Thymus (tissue), 11 donors: ENCODE measurements at regions not wholly inside any gene's neighbourhood (a gene's known extent, or its start where the extent isn't known, plus 50 kb on each side); places are given as distances from the start of the nearest gene placed in this dataset.
A peak's percentile ranks its signal among the peaks of the same experiment; 100 is the strongest.
"Not testable (repeated sequence)": the region's sequence is repeated elsewhere in the genome, so short reads cannot be mapped to it uniquely, and the experiment has no call there.

Source experiments
- DNase-seq, 9 donors: peaks; one replicate each; pipeline ENCODE4 v3.0.0-alpha.2; 2013; ENCODE audit warnings: low spot score in 9 of 9, low read depth in 6 of 9, missing footprints in 1 of 9
- H3K27ac ChIP-seq, 2 donors: one replicate each; pipeline ENCODE4 v1.5.1; 2013; ENCODE audit warnings: control low read depth in 1 of 2, low read depth in 1 of 2, low read length in 1 of 2, mild to moderate bottlenecking in 1 of 2, moderate library complexity in 1 of 2
- H3K27me3 ChIP-seq, 2 donors: one replicate each; pipeline ENCODE4 v1.5.1; 2013; ENCODE audit warnings: low read length in 1 of 2; ENCODE audit not compliant: control insufficient read depth in 2 of 2, insufficient read depth in 1 of 2
- H3K36me3 ChIP-seq, 2 donors: one replicate each; pipeline ENCODE4 v1.5.1; 2013; ENCODE audit warnings: low read length in 1 of 2, mild to moderate bottlenecking in 1 of 2, moderate library complexity in 1 of 2; ENCODE audit not compliant: control insufficient read depth in 2 of 2, insufficient read depth in 2 of 2
- H3K4me1 ChIP-seq, 2 donors: one replicate each; pipeline ENCODE4 v1.5.1; 2013; ENCODE audit warnings: low read length in 2 of 2; ENCODE audit not compliant: control insufficient read depth in 2 of 2, insufficient read depth in 2 of 2
- H3K4me3 ChIP-seq, 2 donors: one replicate each; pipeline ENCODE4 v1.5.1; 2013; ENCODE audit warnings: low read length in 2 of 2, control low read depth in 1 of 2, mild to moderate bottlenecking in 1 of 2
- H3K9me3 ChIP-seq, 2 donors: one replicate each; pipeline ENCODE4 v1.5.1; 2013; ENCODE audit warnings: low read length in 1 of 2, mild to moderate bottlenecking in 1 of 2; ENCODE audit not compliant: control insufficient read depth in 2 of 2, insufficient read depth in 1 of 2
- WGBS: extraction: QIAGEN DNeasy Blood & Tissue Kit; methylation state at CpG from one replicate; pipeline ENCODE4 v1.1.7; 2013; 5-methylcytosine and 5-hydroxymethylcytosine counted together
- donor health status: healthy.

GRCh38 chr6:27188061-27188884 lies 59.2 kb upstream of the PRSS16 start:
- Histone ChIP-seq H3K4me1 (peaks cover 0 to 8% of the 10 kb centered on the region in 2 donors), H3K27me3 (peaks cover 0 to 16% of the 10 kb centered on the region in 2 donors), H3K9me3 (peaks cover 0 to 3% of the 10 kb centered on the region in 2 donors), H3K36me3 (no peaks in the 10 kb centered on the region), H3K4me3 (peak overlapping the region; percentile 66 to 71), H3K27ac (peak overlapping the region; percentile 49 to 52)
- peak in 7 of 9 donors; percentile 17 to 57 (median 26) for DNase-seq
- WGBS: 1% methylated on average over 33 of the region's 33 CpGs

- peaks cover 0 to 8% of the 10 kb centered on the region in 2 donors for H3K4me1 ChIP-seq
- H3K4me3 ChIP-seq: peak overlapping the region; percentile 66 to 71
- H3K27ac ChIP-seq: peak overlapping the region in 1 of 2 donors; percentile 52
- 26% methylated on average over 10 of the region's 10 CpGs for WGBS
- peaks cover 0 to 3% of the 10 kb centered on the region in 2 donors for H3K9me3 ChIP-seq
- peaks cover 0 to 16% of the 10 kb centered on the region in 2 donors for H3K27me3 ChIP-seq
- DNase-seq: peak in 8 of 9 donors; percentile 37 to 81 (median 60)
- H3K36me3 ChIP-seq: no peaks in the 10 kb centered on the region
Observed at GRCh38 chr6:27188885-27189418, 58.5 kb upstream of the PRSS16 start.

GRCh38 chr6:27190126-27190525 lies 57.4 kb upstream of the PRSS16 start:
- Histone ChIP-seq H3K27ac (no peak overlapping the region), H3K27me3 (peaks cover 0 to 16% of the 10 kb centered on the region in 2 donors), H3K4me1 (peaks cover 0 to 8% of the 10 kb centered on the region in 2 donors), H3K9me3 (peaks cover 0 to 3% of the 10 kb centered on the region in 2 donors), H3K4me3 (no peak overlapping the region), H3K36me3 (no peaks in the 10 kb centered on the region)
- 97% methylated on average over 5 of the region's 5 CpGs for WGBS
- no peak for DNase-seq

GRCh38 chr6:27194453-27194852 lies 53.0 kb upstream of the PRSS16 start:
- H3K27ac ChIP-seq, H3K9me3 ChIP-seq, H3K27me3 ChIP-seq, DNase-seq, H3K4me3 ChIP-seq, H3K4me1 ChIP-seq, H3K36me3 ChIP-seq: not testable (repeated sequence)
- WGBS: 88% methylated on average over 4 of the region's 4 CpGs

GRCh38 chr6:27195547-27195946 lies 52.0 kb upstream of the PRSS16 start:
- H3K27ac ChIP-seq, H3K36me3 ChIP-seq, H3K27me3 ChIP-seq, DNase-seq, H3K4me3 ChIP-seq, H3K4me1 ChIP-seq, H3K9me3 ChIP-seq: not testable (repeated sequence)
- 75% methylated on average over 3 of the region's 3 CpGs for WGBS
